Karpas-422 (cell line): ENCODE measurements at regions not wholly inside any gene's neighbourhood (a gene's known extent, or its start where the extent isn't known, plus 50 kb on each side); places are given as distances from the start of the nearest gene placed in this dataset.

Experiments used
- DNase-seq: peaks from one replicate; pipeline ENCODE4 v3.0.0-alpha.2; 2015
- H2AFZ ChIP-seq: fragments of 200-600 bp; sonication (generic); 2 replicates; pipeline ENCODE4 v1.6.1; 2014; ENCODE audit warnings: antibody characterized with exemption, low read length, mixed read lengths
- H3K27ac ChIP-seq: fragments of 200-600 bp; sonication (generic); 2 replicates; pipeline ENCODE4 v1.5.1; 2014; ENCODE audit warnings: mild to moderate bottlenecking, low read length, moderate library complexity
- H3K27me3 ChIP-seq: fragments of 200-600 bp; sonication (generic); 2 replicates; pipeline ENCODE4 v1.6.1; 2014; ENCODE audit warnings: low read length, mixed read lengths
- H3K36me3 ChIP-seq: fragments of 200-600 bp; sonication (generic); 2 replicates; pipeline ENCODE4 v1.6.1; 2014; ENCODE audit warnings: low read length, mixed read lengths; ENCODE audit not compliant: insufficient read depth
- H3K4me1 ChIP-seq: fragments of 200-600 bp; sonication (generic); 2 replicates; pipeline ENCODE4 v1.6.1; 2014; ENCODE audit warnings: mild to moderate bottlenecking, low read length, mixed read lengths
- H3K4me2 ChIP-seq: fragments of 200-600 bp; sonication (generic); 2 replicates; pipeline ENCODE4 v1.6.1; 2014; ENCODE audit warnings: low read length, low read depth, mild to moderate bottlenecking; ENCODE audit not compliant: poor library complexity, severe bottlenecking
- H3K4me3 ChIP-seq: fragments of 200-600 bp; sonication (generic); 2 replicates; pipeline ENCODE4 v1.5.1; 2014; ENCODE audit warnings: mild to moderate bottlenecking, antibody characterized with exemption, low read length, mixed read lengths
- H3K79me2 ChIP-seq: fragments of 200-600 bp; sonication (generic); 2 replicates; pipeline ENCODE4 v1.6.1; 2014; ENCODE audit warnings: mild to moderate bottlenecking, low read length, mixed read lengths
- H3K9ac ChIP-seq: fragments of 200-600 bp; sonication (generic); 2 replicates; pipeline ENCODE4 v1.6.0; 2014; ENCODE audit warnings: low read length
- H3K9me2 ChIP-seq: fragments of 200-600 bp; sonication (generic), shearing (Covaris generic); replicated peaks from 2 replicates; pipeline ENCODE4 v1.6.0; 2014; ENCODE audit warnings: mild to moderate bottlenecking, low read length, moderate library complexity; ENCODE audit not compliant: insufficient read depth
- H3K9me3 ChIP-seq: fragments of 300-700, 200-600 bp; sonication (generic); 2 replicates; pipeline ENCODE4 v1.6.1; 2014; ENCODE audit warnings: low read length, mixed read lengths
- H4K20me1 ChIP-seq: fragments of 200-600 bp; sonication (generic); 2 replicates; pipeline ENCODE4 v1.6.1; 2014; ENCODE audit warnings: mild to moderate bottlenecking, antibody characterized with exemption, low read length, low read depth; ENCODE audit not compliant: insufficient read depth

DNA sequence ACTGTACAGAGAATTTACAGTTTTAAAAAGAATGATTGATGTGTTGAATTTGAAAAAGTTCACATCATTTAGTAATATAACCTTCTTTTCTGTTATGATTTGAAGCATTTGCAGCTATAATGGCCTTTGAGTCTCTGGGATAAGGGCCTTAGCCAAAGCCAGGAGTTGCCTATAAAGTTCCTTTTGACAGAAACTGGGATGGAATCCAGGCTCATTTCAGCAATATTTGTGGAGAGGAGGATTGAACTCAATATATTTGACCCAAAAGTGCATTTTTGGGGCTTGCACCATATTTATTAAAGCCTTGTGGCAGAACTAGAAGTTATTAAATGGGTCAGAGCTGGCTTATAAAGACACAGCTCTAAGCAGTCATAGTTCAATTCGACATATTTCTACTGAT, 348.7 kb upstream of the EPHA3 start:
- no peak overlapping the region for H3K27ac ChIP-seq
- H3K79me2 ChIP-seq: no peaks in the 10 kb centered on the region
- no peaks in the 10 kb centered on the region for H3K4me1 ChIP-seq
- no peak overlapping the region for H3K4me2 ChIP-seq
- no peaks in the 10 kb centered on the region for H3K9me2 ChIP-seq
- H3K4me3 ChIP-seq: no peak overlapping the region
- no peaks in the 10 kb centered on the region for H3K27me3 ChIP-seq
- peaks cover 11% of the 10 kb centered on the region for H3K9me3 ChIP-seq
- DNase-seq: no peak
- H4K20me1 ChIP-seq: no peaks in the 10 kb centered on the region
- H2AFZ ChIP-seq: no peak overlapping the region
- H3K36me3 ChIP-seq: no peaks in the 10 kb centered on the region
- H3K9ac ChIP-seq: no peak overlapping the region

GRCh38 chr3:88767746-88768145, 339.7 kb upstream of the EPHA3 start:
- H3K9me3 ChIP-seq: 0 out of 2 replicates have a peak, but pooled peaks cover 8% of the 10 kb centered on the region
- no peaks in the 10 kb centered on the region for H3K36me3 ChIP-seq
- no peak overlapping the region for H3K4me3 ChIP-seq

GRCh38 chr3:88773766-88774165, 333.7 kb upstream of the EPHA3 start:
- H3K36me3 ChIP-seq: no peaks in the 10 kb centered on the region
- H3K4me2 ChIP-seq: no peak overlapping the region
- no peaks in the 10 kb centered on the region for H3K79me2 ChIP-seq
- H3K9me2 ChIP-seq: no peaks in the 10 kb centered on the region
- no peak overlapping the region for H3K9ac ChIP-seq
- H3K27ac ChIP-seq: no peak overlapping the region
- no peaks in the 10 kb centered on the region for H3K27me3 ChIP-seq
- peaks cover 2% of the 10 kb centered on the region; the same call in 1 of the 2 replicates for H3K9me3 ChIP-seq
- no peak for DNase-seq
- no peak overlapping the region for H2AFZ ChIP-seq
- H4K20me1 ChIP-seq: no peaks in the 10 kb centered on the region
- H3K4me3 ChIP-seq: no peak overlapping the region
- no peaks in the 10 kb centered on the region for H3K4me1 ChIP-seq

More at GRCh38 chr3:88767746-88768145, 339.7 kb upstream of the EPHA3 start:
- Histone ChIP-seq H3K9me2 (no peaks in the 10 kb centered on the region), H3K79me2 (no peaks in the 10 kb centered on the region), H4K20me1 (no peaks in the 10 kb centered on the region), H3K4me1 (no peaks in the 10 kb centered on the region), H3K27me3 (no peaks in the 10 kb centered on the region), H3K27ac (no peak overlapping the region), H3K9ac (no peak overlapping the region), H3K4me2 (no peak overlapping the region), H2AFZ (no peak overlapping the region)
- no peak for DNase-seq

GRCh38 chr3:88775026-88775690, 332.3 kb upstream of the EPHA3 start:
- no peak overlapping the region for H3K4me3 ChIP-seq
- H3K27me3 ChIP-seq: no peaks in the 10 kb centered on the region
- no peaks in the 10 kb centered on the region for H3K9me2 ChIP-seq
- H2AFZ ChIP-seq: no peak overlapping the region
- DNase-seq: no peak
- H4K20me1 ChIP-seq: no peaks in the 10 kb centered on the region
- no peak overlapping the region for H3K27ac ChIP-seq
- H3K9me3 ChIP-seq: peaks cover 2% of the 10 kb centered on the region; the same call in 1 of the 2 replicates
- H3K36me3 ChIP-seq: no peaks in the 10 kb centered on the region
- no peaks in the 10 kb centered on the region for H3K4me1 ChIP-seq
- no peak overlapping the region for H3K9ac ChIP-seq
- H3K4me2 ChIP-seq: no peak overlapping the region
- no peaks in the 10 kb centered on the region for H3K79me2 ChIP-seq

- no peak for DNase-seq
- no peaks in the 10 kb centered on the region for H4K20me1 ChIP-seq
- H3K9ac ChIP-seq: no peak overlapping the region
- H2AFZ ChIP-seq: no peak overlapping the region
- H3K27ac ChIP-seq: no peak overlapping the region
- H3K9me2 ChIP-seq: no peaks in the 10 kb centered on the region
- peaks cover 11% of the 10 kb centered on the region for H3K9me3 ChIP-seq
- H3K4me3 ChIP-seq: no peak overlapping the region
- no peak overlapping the region for H3K4me2 ChIP-seq
- H3K4me1 ChIP-seq: no peaks in the 10 kb centered on the region
- no peaks in the 10 kb centered on the region for H3K36me3 ChIP-seq
- no peaks in the 10 kb centered on the region for H3K79me2 ChIP-seq
- H3K27me3 ChIP-seq: no peaks in the 10 kb centered on the region
Observed at GRCh38 chr3:88779482-88779881, 327.9 kb upstream of the EPHA3 start.

DNA sequence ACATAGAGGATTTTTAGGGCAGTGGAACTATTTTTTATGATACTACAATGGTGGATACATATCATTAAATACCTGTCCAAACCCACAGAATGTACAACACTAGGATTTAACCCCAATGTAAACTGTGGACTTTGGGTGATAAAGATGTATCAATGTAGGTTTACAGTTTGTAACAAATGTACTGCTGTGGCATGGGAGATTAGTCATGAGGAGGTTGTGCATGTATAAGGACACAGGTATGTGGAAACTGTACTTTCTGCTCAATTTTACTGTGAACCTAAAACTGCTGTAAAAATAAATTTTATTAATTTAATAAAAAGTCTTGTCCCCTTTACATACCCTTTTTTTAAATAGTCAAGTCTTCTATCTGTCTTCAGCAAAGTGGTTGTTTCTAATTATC, 322.5 kb upstream of the EPHA3 start:
- Histone ChIP-seq H3K4me2 (no peak overlapping the region), H3K4me1 (no peaks in the 10 kb centered on the region), H3K9me3 (peaks cover 16% of the 10 kb centered on the region), H3K9ac (no peak overlapping the region), H3K36me3 (no peaks in the 10 kb centered on the region), H3K79me2 (no peaks in the 10 kb centered on the region), H2AFZ (no peak overlapping the region), H3K4me3 (no peak overlapping the region), H3K27me3 (no peaks in the 10 kb centered on the region), H3K27ac (no peak overlapping the region), H3K9me2 (no peaks in the 10 kb centered on the region), H4K20me1 (no peaks in the 10 kb centered on the region)
- DNase-seq: no peak

DNA sequence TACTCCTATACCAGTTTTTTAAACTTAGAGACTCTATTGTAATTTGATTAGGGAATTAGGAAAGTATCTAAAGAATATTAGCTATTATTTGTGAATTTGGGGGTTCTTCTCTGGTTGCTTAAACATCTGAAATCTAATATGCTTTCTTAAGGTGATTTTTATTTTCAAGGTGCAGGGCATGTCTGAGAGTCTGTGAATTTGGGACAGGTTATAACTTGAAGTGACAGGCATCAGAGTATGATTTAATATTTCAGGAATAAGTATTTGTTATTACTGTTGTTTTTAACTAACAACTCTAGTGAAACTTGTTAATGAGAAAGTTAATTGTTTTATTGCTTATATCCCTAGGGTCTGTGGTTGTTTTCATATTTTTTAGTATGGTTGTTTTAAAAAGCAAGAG, 321.6 kb upstream of the EPHA3 start:
- Histone ChIP-seq H3K27ac (no peak overlapping the region), H3K4me2 (no peak overlapping the region), H3K36me3 (no peaks in the 10 kb centered on the region), H4K20me1 (no peaks in the 10 kb centered on the region), H3K27me3 (no peaks in the 10 kb centered on the region), H3K4me1 (no peaks in the 10 kb centered on the region), H3K4me3 (no peak overlapping the region), H3K79me2 (no peaks in the 10 kb centered on the region), H3K9ac (no peak overlapping the region), H3K9me3 (peaks cover 19% of the 10 kb centered on the region), H3K9me2 (no peaks in the 10 kb centered on the region), H2AFZ (no peak overlapping the region)
- DNase-seq: no peak

- Histone ChIP-seq H3K36me3 (no peaks in the 10 kb centered on the region), H4K20me1 (no peaks in the 10 kb centered on the region), H3K9me2 (no peaks in the 10 kb centered on the region), H3K4me2 (no peak overlapping the region), H3K9ac (no peak overlapping the region), H3K4me3 (no peak overlapping the region), H3K9me3 (peaks cover 47% of the 10 kb centered on the region), H3K27me3 (no peaks in the 10 kb centered on the region), H2AFZ (no peak overlapping the region), H3K4me1 (no peaks in the 10 kb centered on the region), H3K27ac (no peak overlapping the region), H3K79me2 (no peaks in the 10 kb centered on the region)
- no peak for DNase-seq
Observed at GRCh38 chr3:88795503-88795902, 311.9 kb upstream of the EPHA3 start.
